Endothelial cell of umbilical vein (primary cell): ENCODE measurements at regions not wholly inside any gene's neighbourhood (a gene's known extent, or its start where the extent isn't known, plus 50 kb on each side); places are given as distances from the start of the nearest gene placed in this dataset.

Experiments used
- BruUV-seq: library from RNA; stranded (reverse); fragments of 400-500 nt; replicated peaks from 2 replicates; lab custom pipeline; 2021; lab: Mats Ljungman, UMichigan
- CTCF ChIA-PET: fragments of 300-600, 350-600 bp; sonication (Branson Sonifier 250); formaldehyde crosslinking; loops from one replicate; lab custom pipeline; 2021; ENCODE audit warnings: antibody characterized with exemption, inconsistent platforms; lab: Charles Lee
- POLR2A ChIA-PET: fragments of 300-600, 350-600 bp; sonication (Branson Sonifier 250); formaldehyde crosslinking; loops from one replicate; lab custom pipeline; 2021; ENCODE audit warnings: antibody characterized with exemption, inconsistent platforms; lab: Charles Lee
- DNase-seq: peaks from one replicate; pipeline ENCODE4 v3.0.0-alpha.2; 2011; ENCODE audit warnings: low read depth, low spot score
- FAIRE-seq: peaks from 2 replicates; lab custom pipeline; 2011; peaks lifted over from hg19 to GRCh38; lab: Jason Lieb, UNC
- H2AFZ ChIP-seq: 2 replicates; pipeline ENCODE4 v1.6.0; 2012; ENCODE audit warnings: low read depth, low read length, control low read depth, inconsistent platforms
- H3K27ac ChIP-seq: 2 replicates; pipeline ENCODE4 v1.5.1; 2011; ENCODE audit warnings: low read depth, mild to moderate bottlenecking, control low read depth, low read length, moderate library complexity; ENCODE audit not compliant: insufficient read depth
- H3K27me3 ChIP-seq, 2 experiments: 2 replicates each; pipeline versions ENCODE4 v1.6.0 to v1.6.1; 2011; ENCODE audit warnings: low read length in 2 of 2, mixed read lengths in 1 of 2; ENCODE audit not compliant: control insufficient read depth in 2 of 2, insufficient read depth in 2 of 2
- H3K36me3 ChIP-seq, 2 experiments: 2 replicates in 1 of 2; 3 replicates in 1 of 2; pipeline ENCODE4 v1.5.1; 2011; ENCODE audit warnings: low read length in 2 of 2, mild to moderate bottlenecking in 1 of 2, moderate library complexity in 1 of 2; ENCODE audit not compliant: control insufficient read depth in 2 of 2, insufficient read depth in 2 of 2; ENCODE audit errors: extremely low read depth in 1 of 2
- H3K4me1 ChIP-seq: 3 replicates; pipeline ENCODE4 v1.5.1; 2011; ENCODE audit warnings: mild to moderate bottlenecking, low read length; ENCODE audit not compliant: control insufficient read depth, insufficient read depth; ENCODE audit errors: extremely low read depth
- H3K4me2 ChIP-seq: 2 replicates; pipeline ENCODE4 v1.6.1; 2011; ENCODE audit warnings: low read length, control low read depth, mixed read lengths; ENCODE audit not compliant: insufficient read depth
- H3K4me3 ChIP-seq, 3 experiments: fragments of 200-600 bp in 1 of 3; sonication (generic), shearing (Covaris generic) in 1 of 3; replicated peaks in 1 of 3; 2 replicates each; pipeline ENCODE4 v1.5.1; 2011 to 2016; ENCODE audit warnings: control low read depth in 3 of 3, low read length in 3 of 3, mild to moderate bottlenecking in 2 of 3, inconsistent platforms in 1 of 3, low read depth in 1 of 3, moderate library complexity in 1 of 3; ENCODE audit not compliant: insufficient read depth in 1 of 3
- H3K79me2 ChIP-seq: 2 replicates; pipeline ENCODE4 v1.6.0; 2012; ENCODE audit warnings: low read length, inconsistent platforms; ENCODE audit not compliant: control insufficient read depth, insufficient read depth
- H3K9ac ChIP-seq: replicated peaks from 2 replicates; pipeline ENCODE3; 2011; ENCODE audit warnings: low read length, control low read depth; ENCODE audit not compliant: insufficient read depth; ENCODE audit errors: extremely low read depth
- H3K9me1 ChIP-seq: replicated peaks from 3 replicates; pipeline ENCODE4 v1.6.0; 2011; ENCODE audit warnings: mild to moderate bottlenecking, low read length; ENCODE audit not compliant: control insufficient read depth, insufficient read depth; ENCODE audit errors: extremely low read depth
- H3K9me3 ChIP-seq: replicated peaks from 2 replicates; pipeline ENCODE4 v1.5.1; 2012; ENCODE audit warnings: low read length, inconsistent platforms; ENCODE audit not compliant: control insufficient read depth, insufficient read depth
- H4K20me1 ChIP-seq: replicated peaks from 2 replicates; pipeline ENCODE3; 2011; ENCODE audit warnings: mild to moderate bottlenecking, low read length; ENCODE audit not compliant: control insufficient read depth, insufficient read depth; ENCODE audit errors: extremely low read depth
- EZH2 ChIP-seq: IDR thresholded peaks from 2 replicates; pipeline ENCODE4 v1.6.1; 2012; ENCODE audit warnings: borderline replicate concordance, low read depth, mild to moderate bottlenecking, moderate library complexity, low read length, inconsistent platforms; ENCODE audit not compliant: severe bottlenecking
- FOS ChIP-seq: IDR thresholded peaks from 2 replicates; pipeline ENCODE4 v1.6.1; 2011; ENCODE audit warnings: mild to moderate bottlenecking, low read length, moderate library complexity, borderline replicate concordance; ENCODE audit not compliant: insufficient read depth
- MYC ChIP-seq: IDR thresholded peaks from one replicate; pipeline ENCODE4 v1.6.1; 2011; ENCODE audit warnings: mild to moderate bottlenecking, low read depth, low read length
- POLR2A ChIP-seq: IDR thresholded peaks from 2 replicates; pipeline ENCODE4 v1.6.1; 2012; ENCODE audit warnings: low read depth, mild to moderate bottlenecking, control low read depth, low read length
- dilution Hi-C: fragments of 300-500 bp; cut with MboI; formaldehyde crosslinking; loops from one replicate; pipeline ENCODE4 v1.15.0; 2019; ENCODE audit warnings: low sequenced_read_pairs; ENCODE audit not compliant: extremely low pct_ligation_motif_present
- intact Hi-C: fragments of 100-400 bp; cut with micrococcal nuclease; formaldehyde crosslinking; loops from one replicate; pipeline ENCODE4 v1.10.0; 2022
- TF ChIP-seq, protein P1 (sequence below), 2 donors: IDR thresholded peaks; 1 replicate in 1 of 2; 2 replicates in 1 of 2; pipeline ENCODE4 v1.5.1; 2011; ENCODE audit warnings: low read length in 2 of 2, mild to moderate bottlenecking in 2 of 2, moderate library complexity in 2 of 2, control low read depth in 1 of 2, inconsistent platforms in 1 of 2, low read depth in 1 of 2; ENCODE audit not compliant: insufficient read depth in 1 of 2; ENCODE audit errors: extremely low read depth in 1 of 2

DNA sequence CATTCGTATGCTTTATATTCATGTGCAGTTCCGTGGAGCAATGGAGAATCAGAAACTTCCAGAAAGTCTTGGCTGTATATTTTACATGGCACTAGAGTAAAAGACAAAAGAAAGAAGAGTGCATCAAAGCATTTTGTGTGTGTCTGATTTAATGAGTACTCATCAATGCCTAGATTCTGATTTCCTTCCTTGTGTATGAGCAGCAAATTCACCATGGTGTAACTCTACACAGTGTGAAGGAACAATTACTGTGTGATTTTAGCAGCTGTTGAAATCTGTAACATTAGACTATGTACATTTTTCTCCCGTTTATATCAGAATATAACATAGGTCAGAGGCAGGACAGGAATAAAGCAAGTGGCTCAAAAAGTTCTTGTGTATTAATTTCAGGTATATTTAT lies 102.0 kb upstream of the TSC22D2 start:
- CTCF ChIA-PET: no interaction called here
- FAIRE-seq: no peak
- H3K36me3 ChIP-seq: no peaks in the 10 kb centered on the region

DNA sequence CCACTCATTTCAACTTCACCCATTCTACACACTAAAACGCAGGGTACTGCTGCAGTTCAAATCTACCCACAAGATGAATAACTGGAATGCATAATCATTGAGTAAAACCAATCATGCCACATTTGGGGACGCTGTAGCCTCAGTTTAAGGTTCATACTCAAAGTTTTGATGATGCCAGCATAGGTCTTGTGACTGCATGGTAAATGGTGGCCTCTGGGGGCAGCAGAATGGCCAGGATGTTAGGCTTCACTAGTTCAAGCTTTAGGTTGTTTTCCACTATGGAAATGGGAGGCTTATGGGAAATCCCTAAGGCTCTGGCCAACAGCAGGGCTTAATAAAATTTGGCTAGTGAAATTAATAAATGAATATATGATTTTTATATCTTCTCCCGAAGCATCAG lies 104.3 kb upstream of the TSC22D2 start:
- FAIRE-seq: no peak
- H3K9me3 ChIP-seq: no peaks in the 10 kb centered on the region
- H3K36me3 ChIP-seq: no peaks in the 10 kb centered on the region
- no peaks in the 10 kb centered on the region for H3K9me1 ChIP-seq
- TF ChIP-seq MYC: no peak
- TF ChIP-seq, protein P1, sequence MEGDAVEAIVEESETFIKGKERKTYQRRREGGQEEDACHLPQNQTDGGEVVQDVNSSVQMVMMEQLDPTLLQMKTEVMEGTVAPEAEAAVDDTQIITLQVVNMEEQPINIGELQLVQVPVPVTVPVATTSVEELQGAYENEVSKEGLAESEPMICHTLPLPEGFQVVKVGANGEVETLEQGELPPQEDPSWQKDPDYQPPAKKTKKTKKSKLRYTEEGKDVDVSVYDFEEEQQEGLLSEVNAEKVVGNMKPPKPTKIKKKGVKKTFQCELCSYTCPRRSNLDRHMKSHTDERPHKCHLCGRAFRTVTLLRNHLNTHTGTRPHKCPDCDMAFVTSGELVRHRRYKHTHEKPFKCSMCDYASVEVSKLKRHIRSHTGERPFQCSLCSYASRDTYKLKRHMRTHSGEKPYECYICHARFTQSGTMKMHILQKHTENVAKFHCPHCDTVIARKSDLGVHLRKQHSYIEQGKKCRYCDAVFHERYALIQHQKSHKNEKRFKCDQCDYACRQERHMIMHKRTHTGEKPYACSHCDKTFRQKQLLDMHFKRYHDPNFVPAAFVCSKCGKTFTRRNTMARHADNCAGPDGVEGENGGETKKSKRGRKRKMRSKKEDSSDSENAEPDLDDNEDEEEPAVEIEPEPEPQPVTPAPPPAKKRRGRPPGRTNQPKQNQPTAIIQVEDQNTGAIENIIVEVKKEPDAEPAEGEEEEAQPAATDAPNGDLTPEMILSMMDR (IDR thresholded peaks at IDR 0.05; ENCODE audit: extremely low read depth in 1 of 2, insufficient read depth in 1 of 2, low read depth in 1 of 2, low read length in 2 of 2): peak; percentile 17 to 18
- H3K4me2 ChIP-seq: no peak overlapping the region
- no peak overlapping the region for H3K4me3 ChIP-seq
- dilution Hi-C loops (no loop called here), intact Hi-C loops (loop anchor here (2.0 kb wide), 1 partner anchor 13 kb away; no protein-coding TSS in a partner anchor)
- DNase-seq: no peak
- BruUV-seq: no TSS peak
- no peak overlapping the region for H2AFZ ChIP-seq
- no peak overlapping the region for H3K27ac ChIP-seq
- no peaks in the 10 kb centered on the region for H3K27me3 ChIP-seq
- POLR2A ChIA-PET: no interaction called here
- no peaks in the 10 kb centered on the region for H3K79me2 ChIP-seq
- no peak overlapping the region for H3K9ac ChIP-seq
- CTCF ChIA-PET: interaction anchor here (0.6 to 1.5 kb wide), 3 partner anchors 25 to 368 kb away, joined by 3 to 5 read pairs (median 3); no protein-coding TSS in a partner anchor
- H3K4me1 ChIP-seq: peaks cover 39% of the 10 kb centered on the region
- H4K20me1 ChIP-seq: no peaks in the 10 kb centered on the region

More for the DNA sequence above, 102.0 kb upstream of the TSC22D2 start:
- Histone ChIP-seq H3K27ac (no peak overlapping the region), H3K9ac (no peak overlapping the region), H3K4me2 (no peak overlapping the region), H3K9me1 (no peaks in the 10 kb centered on the region), H3K27me3 (no peaks in the 10 kb centered on the region), H3K79me2 (no peaks in the 10 kb centered on the region), H3K9me3 (no peaks in the 10 kb centered on the region), H3K4me1 (peaks cover 19% of the 10 kb centered on the region), H2AFZ (no peak overlapping the region), H4K20me1 (no peaks in the 10 kb centered on the region), H3K4me3 (no peak overlapping the region)
- DNase-seq: no peak
- POLR2A ChIA-PET: interaction anchor here (0.5 kb wide), 1 partner anchor 16 kb away, joined by 7 read pairs; no protein-coding TSS in a partner anchor
- no peak for TF ChIP-seq EZH2
- no peak for TF ChIP-seq FOS
- no peak for TF ChIP-seq POLR2A
- dilution Hi-C loops (no loop called here), intact Hi-C loops (no loop called here)
- no TSS peak for BruUV-seq
